ENCODE measurements at regions not wholly inside any gene's neighbourhood (a gene's known extent, or its start where the extent isn't known, plus 50 kb on each side); places are given as distances from the start of the nearest gene placed in this dataset.

GRCh38 chr2:47628904-47629303 is 58.1 kb upstream of the KCNK12 start:
- TF ChIP-seq CTCF (IDR thresholded peaks at IDR 0.05) (no peak), EZH2 (IDR thresholded peaks at IDR 0.05) (no peak), EZH2phosphoT487 (IDR thresholded peaks at IDR 0.05) (no peak)

Measured in neural progenitor cell (in vitro differentiated cells).